Uterus (tissue), 2 donors: ENCODE measurements at regions not wholly inside any gene's neighbourhood (a gene's known extent, or its start where the extent isn't known, plus 50 kb on each side); places are given as distances from the start of the nearest gene placed in this dataset.

Experiments used
- CTCF ChIP-seq, 4 experiments: fragments of 200-600 bp in 2 of 4; fragments of 450-650 bp in 2 of 4; sonication (generic) in 2 of 4; IDR thresholded peaks; one replicate each; pipeline ENCODE4 v1.5.1; 2016 to 2019; ENCODE audit warnings: antibody characterized with exemption in 4 of 4, mild to moderate bottlenecking in 2 of 4, moderate library complexity in 1 of 4
- POLR2A ChIP-seq, 2 donors: fragments of 450-650 bp; IDR thresholded peaks; one replicate each; pipeline ENCODE4 v1.6.1; 2016; ENCODE audit warnings: antibody characterized with exemption in 2 of 2, mild to moderate bottlenecking in 1 of 2, moderate library complexity in 1 of 2

DNA sequence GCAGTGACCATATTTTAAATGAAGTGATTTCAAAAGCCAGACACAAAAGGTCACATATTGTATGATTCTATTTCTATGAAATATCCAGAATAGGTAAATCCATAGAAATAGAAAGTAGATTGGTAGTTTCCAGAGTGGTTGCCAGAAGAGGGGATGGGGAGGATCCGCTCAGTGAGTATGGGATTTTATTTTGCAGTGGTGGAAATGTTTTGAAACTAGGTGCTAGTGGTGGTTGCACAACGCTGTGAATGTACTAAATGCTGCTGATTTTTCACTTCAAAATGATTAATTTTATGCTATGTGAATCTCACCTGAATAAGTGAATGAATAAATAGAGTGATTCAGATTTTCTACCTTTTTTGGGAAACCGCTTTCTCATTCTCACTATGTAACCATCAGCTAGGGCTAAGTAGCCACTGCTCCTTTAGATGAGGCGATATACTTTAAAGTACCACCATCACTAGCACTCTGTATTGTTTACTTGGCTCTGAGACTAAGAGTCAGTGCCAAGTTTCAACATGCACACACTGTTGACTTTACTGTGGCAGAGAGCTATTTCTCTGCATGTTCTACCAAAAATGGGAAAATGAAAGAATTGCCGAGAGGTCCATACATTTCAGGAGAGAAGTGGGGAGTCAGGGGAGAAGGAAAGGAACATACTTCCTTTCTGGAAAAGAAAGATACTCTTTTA lies 90.7 kb upstream of the GOLIM4 start:
- TF ChIP-seq CTCF (IDR thresholded peaks at IDR 0.05) (no peak), POLR2A (IDR thresholded peaks at IDR 0.05) (no peak)
